Hypothalamus (tissue), 51 donors: ENCODE measurements at regions not wholly inside any gene's neighbourhood (a gene's known extent, or its start where the extent isn't known, plus 50 kb on each side); places are given as distances from the start of the nearest gene placed in this dataset.

Experiments used
- DNase-seq, 51 donors: peaks; one replicate each; lab custom pipeline; 2025; lab: John Stamatoyannopoulos, UW

GRCh38 chr15:87401973-87402372 is 854.6 kb downstream of the NTRK3 start:
- DNase-seq: no peak

GRCh38 chr15:87394676-87395075 is 861.9 kb downstream of the NTRK3 start:
- DNase-seq: no peak

- DNase-seq: no peak
These were observed 868.8 kb downstream of the NTRK3 start for GRCh38 chr15:87387766-87388165.

DNA sequence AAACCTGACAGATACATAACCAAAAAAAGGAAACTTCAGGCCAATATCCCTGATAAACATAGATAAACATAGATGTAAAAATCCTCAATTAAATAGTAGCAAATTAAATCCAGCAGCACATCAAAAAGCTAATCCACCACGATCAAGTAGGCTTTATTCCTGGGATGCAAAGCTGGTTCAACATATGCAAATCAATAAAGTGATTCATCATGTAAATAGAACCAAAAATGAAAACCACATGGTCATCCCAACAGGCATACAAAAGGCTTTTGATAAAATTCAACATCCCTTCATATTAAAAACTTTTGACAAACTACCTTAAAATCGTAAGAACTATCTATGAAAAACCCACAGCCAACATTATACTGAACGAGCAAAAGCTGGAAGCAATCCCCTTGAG is 882.2 kb downstream of the NTRK3 start:
- no peak for DNase-seq

DNA sequence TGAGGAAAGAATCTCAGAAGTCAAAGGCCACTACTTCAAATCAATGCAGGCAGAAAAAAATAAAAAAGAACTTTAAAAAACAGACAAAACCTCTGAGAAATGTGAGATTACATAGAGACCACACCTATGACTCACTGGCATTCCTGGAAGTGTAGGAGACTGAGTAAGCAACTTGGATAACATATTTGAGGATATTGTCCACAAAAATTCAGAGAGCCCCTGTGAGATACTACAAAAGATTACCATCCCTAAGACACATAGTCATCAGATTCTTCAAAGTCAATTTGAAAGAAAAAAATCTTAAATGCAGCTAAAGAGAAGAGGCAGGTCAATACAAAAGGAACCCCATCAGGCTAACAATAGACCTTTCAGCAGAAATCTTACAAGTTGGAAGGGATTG is 887.3 kb downstream of the NTRK3 start:
- DNase-seq: no peak

- DNase-seq: no peak
These were observed 888.0 kb downstream of the NTRK3 start for GRCh38 chr15:87368511-87368910.

- DNase-seq: no peak
These were observed 891.4 kb downstream of the NTRK3 start for GRCh38 chr15:87365186-87365585.

DNA sequence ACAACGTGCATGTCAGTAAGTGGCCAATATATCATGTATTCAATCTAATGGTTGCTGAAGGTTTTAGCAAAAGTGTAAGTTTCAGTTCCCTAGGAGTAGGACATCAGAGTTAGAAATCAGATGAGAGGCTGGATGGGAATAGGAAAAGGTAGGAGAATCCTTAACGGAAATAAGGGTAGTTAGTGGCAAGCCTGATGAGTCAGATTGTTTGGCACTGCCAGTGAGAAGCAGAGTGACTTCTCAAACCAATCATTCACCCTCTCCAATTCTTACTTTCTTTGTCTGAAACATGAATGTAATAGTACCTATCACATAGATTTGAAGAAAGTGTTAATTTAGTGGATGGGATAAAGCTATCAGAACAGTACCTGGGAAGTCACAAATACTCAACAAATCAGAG is 894.0 kb downstream of the NTRK3 start:
- DNase-seq: no peak

GRCh38 chr15:87357637-87358313 is 898.8 kb downstream of the NTRK3 start:
- no peak for DNase-seq

DNA sequence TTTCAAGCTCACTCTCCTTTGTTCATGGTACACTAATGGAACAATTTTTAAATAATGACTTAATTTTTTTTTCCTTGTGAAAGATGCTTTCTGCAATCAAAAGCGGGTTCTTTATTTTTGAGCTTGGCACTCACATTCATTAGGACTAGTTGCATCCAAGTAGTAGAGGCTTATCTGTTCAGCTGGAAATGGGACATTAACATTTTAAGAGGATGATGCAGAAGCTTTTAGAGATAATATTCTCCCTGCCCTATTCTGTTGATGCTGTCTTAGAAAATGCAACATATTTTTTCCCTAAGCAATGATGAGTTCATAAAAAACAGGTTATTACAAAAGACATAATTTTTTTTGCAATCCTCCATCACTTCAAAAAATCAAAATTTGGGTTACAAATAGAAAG is 900.6 kb downstream of the NTRK3 start:
- DNase-seq: no peak

DNA sequence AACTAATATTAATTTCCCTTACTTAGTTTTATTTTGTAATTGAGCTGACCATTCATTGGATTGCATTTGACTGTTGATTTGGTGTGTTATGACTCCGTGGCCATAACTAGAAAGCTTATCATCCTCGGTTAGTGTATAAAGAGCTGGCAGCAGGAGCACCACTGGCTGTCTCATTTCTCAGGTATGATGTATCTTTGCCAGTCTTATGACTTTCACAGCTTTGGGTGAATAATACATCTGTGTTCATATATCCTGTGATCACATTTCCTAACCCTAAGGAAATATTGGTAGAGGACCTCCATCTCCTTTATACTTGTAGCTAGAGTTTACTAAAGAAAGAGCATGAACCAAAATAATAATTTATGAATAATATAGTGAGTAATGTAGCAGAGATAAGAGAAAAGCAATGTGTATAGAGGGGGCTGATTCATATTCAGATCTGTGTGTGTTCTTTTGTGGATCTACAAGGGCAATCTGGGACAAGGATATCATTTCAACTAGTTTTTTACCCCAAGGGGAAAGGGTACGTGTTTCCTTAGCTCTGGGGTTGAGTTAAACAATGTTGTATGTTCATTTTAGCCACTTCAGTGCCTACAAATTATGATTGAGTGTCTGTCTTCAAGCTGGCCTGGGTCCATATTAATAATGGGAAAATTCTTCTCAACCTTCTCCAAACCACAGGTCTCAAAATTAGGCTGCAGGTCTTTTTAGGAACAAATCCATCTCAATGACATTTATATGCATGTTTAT is 901.7 kb downstream of the NTRK3 start:
- DNase-seq: no peak

GRCh38 chr15:87349181-87349580 is 907.4 kb downstream of the NTRK3 start:
- DNase-seq: no peak

DNA sequence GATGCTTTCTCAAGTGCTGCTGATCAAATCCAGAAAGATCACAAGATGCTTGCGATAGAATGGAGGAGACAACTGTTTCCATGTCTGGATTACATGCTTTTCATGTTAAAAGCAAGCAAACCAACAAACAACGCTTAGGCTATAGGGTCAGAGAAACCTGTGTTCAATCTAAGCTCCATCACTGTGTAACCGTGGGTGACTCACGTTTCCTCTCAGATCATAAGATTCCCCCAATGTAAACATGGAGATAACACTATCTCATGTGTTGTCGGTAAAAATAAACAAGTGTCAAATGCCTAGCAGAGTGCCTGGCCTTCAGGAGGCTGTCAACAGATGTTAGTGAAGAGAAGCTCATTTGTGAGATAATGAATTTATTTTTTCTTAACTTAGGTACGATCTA is 907.8 kb downstream of the NTRK3 start:
- DNase-seq: no peak

DNA sequence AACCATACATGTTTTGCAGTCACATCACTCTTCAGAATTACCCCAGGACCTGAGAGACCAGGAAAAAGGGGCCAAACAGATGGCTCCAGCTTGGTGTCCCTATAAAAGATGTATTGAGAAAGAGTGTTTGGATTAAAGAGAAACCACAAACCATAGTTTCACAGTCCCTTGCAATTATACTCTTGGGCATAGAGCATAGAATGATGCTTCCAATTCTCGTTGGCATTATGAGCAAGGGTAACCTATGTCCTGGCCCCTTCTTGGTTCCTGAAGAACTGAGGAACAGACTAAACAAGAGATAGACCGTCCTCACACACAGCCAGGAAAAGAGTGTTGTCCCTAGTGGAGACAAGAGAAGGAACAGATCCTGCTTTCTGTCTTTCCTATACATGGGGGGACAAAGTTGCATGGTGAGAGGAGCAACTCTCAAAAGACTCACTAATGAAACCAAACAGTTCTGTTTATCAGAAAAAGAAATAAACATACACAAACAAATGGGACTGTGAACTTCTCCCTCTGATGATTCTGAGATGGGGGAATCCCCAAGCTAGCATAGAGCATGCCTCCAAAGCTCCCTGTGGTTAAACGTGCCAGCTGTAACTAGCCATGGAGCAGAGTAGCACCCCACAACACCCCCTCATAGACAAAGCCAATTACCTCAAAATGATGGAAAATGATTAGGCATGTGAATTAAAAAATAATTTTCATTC is 908.6 kb downstream of the NTRK3 start:
- no peak for DNase-seq

DNA sequence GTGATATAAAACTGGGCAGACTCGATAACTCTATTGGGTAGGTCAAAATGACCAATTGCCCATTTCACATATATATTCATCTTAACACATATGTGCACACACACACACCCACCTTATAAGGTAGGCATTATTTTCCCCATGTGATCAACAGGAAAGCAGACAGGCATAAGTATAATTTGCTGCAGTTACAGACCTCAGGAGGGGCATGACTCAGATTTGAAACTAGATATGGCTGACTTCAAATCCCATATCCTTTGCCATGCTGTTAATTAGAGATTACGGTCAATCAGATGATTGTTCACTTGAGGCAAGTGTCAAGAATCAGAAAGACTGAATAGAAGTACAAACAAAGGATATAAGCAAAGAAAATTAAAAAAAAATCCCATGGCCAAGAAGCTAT is 910.6 kb downstream of the NTRK3 start:
- DNase-seq: no peak

DNA sequence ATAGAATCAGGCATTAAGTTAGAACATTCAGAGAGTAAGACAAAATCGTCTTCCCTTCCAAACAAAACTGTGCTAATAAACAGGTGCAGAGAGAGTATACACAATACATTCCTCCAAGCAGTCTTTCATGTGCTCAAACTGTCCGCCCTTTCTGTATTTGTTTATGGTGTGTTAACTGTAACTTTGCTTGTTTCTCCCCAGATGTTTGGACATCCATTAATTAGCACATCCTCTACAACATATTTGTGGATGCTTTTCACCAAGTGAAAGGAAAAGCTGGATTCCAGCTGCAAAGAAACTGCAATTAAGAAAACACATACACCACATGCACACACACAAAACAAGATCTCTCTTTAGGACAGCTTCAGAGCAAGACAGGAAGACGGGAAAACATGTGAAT is 912.6 kb downstream of the NTRK3 start:
- DNase-seq: no peak

GRCh38 chr15:87340370-87340769 is 916.2 kb downstream of the NTRK3 start:
- DNase-seq: no peak

GRCh38 chr15:87326269-87326668 is 930.3 kb downstream of the NTRK3 start:
- DNase-seq: no peak

DNA sequence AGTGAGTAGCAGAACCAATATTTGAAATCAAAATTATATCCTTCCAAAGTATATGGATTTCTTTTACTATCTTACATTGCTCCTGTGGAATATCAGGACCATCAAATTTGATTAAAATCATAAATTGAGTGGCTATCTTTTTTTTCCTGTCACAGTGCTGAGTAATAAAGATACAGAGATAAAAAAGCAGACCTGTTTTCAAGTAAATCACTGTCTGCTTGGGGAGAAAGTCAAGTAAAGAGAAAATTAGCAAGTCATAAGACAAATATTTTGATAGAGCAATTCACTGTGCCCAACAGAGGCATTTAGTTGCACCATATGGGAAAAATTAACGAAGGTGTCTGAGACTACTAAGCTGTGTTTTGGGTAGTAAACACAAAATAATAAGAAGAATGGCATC is 933.7 kb downstream of the NTRK3 start:
- DNase-seq: no peak

GRCh38 chr15:87322265-87322664 is 934.3 kb downstream of the NTRK3 start:
- no peak for DNase-seq

GRCh38 chr15:87317900-87318299 is 938.6 kb downstream of the NTRK3 start:
- DNase-seq: no peak

DNA sequence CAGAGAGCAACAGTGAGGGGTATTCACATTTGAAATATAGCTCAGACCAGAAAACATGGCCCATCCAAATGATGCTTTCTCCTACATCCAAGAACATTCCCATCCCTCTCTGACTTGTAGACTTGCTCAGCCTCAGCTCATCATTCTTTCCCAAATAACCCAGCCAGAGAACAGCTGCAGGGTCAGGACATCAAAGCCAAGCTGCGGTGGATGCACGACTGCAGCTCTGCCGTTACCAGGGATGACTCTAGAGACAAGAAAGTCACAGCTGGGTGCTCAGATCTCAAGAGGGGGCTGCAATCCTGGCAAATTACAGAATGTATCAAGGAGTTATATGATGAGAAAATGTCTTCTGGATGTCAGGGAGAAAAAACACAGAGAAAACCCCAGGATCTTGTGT is 944.3 kb downstream of the NTRK3 start:
- peak in 1 of 51 donors; percentile 0 for DNase-seq
